Skeletal muscle cell (primary cell): ENCODE measurements at regions not wholly inside any gene's neighbourhood (a gene's known extent, or its start where the extent isn't known, plus 50 kb on each side); places are given as distances from the start of the nearest gene placed in this dataset.
"Not testable (repeated sequence)": the region's sequence is repeated elsewhere in the genome, so short reads cannot be mapped to it uniquely, and the experiment has no call there.

Experiments
- DNase-seq: peaks from one replicate; pipeline ENCODE4 v3.0.0-alpha.2; 2010; ENCODE audit warnings: low read depth
- H3K4me3 ChIP-seq: 2 replicates; pipeline ENCODE4 v1.5.1; 2011; ENCODE audit warnings: low read depth, mild to moderate bottlenecking, control low read depth, low read length, moderate library complexity

DNA sequence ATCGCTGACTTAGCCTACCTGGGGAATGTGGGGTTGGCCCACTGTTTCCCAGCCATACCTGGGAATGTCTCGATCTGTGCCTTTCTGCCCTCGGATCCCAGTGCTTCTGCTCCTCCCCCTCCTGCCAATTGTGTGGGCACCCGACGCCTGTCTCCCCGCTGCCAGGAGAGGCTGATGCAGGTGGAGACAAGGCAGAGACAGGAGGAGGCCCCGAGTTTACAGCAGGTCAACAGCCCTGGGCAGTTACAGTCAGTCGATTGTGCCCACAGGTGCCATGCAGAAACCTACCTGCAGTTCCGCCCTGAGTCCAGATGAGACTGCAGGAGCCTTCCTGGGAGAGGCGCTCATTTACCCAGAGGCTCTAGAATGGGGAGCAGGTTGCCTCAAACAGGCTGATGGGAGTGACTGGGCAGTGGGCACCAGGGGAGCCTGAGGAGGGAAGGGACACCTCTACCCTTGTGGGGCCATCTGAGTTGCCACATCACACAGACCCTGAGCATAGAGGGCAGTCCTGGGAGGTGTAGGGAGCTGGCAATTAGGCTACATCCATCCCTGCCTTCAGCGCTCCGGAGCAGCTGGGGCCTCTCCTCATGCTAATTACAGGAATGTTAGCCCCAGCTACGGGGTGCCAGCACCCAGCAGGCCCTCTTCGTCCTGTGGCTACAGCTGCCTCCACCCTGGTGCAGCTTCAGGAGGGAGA is 300.1 kb downstream of the NDUFA10 start:
- DNase-seq: no peak
- H3K4me3 ChIP-seq: no peak overlapping the region

DNA sequence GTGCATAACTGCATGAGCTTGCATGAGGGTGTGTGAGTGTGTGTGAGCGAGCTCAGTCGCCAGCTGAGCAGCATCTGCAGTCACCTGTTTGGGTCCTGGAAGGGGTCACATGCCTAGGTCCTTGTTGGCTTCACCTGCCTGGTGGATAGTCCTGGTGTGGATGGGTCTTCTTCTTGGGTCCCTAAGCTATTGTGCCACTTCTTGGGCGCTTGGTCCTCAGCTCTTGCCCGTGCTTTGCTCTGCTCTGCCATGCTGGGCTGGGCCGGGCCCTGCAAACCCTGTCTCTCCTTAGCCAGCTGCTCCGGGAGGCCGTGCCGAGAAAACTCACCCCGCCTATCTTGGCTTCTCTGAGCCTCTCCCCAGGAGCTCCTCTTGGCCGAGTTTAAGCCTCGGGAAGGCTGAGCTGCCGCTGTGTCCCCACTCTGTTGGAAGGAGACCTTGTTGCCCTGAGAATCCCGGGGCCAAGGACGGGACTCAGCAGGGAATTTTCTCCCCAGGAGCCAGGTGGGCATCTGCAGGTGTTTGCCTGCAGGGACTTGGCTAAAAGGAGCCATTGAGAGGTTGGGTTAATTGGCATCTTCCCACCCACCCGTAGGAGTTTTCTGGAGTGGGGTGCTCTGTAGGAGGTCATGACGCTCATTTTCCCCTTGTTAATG is 300.8 kb downstream of the NDUFA10 start:
- H3K4me3 ChIP-seq: no peak overlapping the region
- DNase-seq: no peak

DNA sequence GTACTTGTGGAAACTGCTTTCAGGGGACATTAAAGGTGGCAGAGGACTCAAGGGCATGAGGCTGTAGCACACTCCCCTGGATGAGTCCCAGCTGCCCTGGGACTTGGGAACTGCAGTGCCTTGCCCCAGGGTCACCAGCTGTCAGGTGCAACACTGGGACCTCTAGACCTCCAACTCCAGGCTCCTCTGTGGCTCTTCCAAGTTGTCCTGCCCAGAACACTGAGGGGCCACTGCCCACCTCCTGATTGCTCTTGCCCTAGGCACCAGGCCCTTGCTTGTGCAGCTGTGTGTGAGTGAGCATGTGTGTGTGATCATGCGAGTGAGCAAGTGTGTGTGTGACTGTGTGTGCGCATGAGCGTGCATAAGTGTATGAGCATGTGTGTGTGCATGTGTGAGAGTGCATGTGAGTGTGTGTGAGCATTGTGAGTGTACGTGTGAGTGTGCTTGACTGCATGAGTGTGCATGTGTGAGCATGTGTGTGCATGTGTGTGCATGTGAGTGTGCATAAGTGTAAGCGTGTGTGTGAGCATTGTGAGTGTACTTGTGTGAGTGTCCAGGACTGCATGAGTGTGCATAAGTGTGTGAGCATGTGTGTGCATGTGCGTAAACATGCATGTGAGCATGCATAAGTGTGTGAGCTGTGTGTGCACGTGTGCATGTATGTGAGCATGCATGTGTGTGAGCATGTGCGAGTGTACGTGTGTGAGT is 301.5 kb downstream of the NDUFA10 start:
- DNase-seq: no peak
- no peak overlapping the region for H3K4me3 ChIP-seq

DNA sequence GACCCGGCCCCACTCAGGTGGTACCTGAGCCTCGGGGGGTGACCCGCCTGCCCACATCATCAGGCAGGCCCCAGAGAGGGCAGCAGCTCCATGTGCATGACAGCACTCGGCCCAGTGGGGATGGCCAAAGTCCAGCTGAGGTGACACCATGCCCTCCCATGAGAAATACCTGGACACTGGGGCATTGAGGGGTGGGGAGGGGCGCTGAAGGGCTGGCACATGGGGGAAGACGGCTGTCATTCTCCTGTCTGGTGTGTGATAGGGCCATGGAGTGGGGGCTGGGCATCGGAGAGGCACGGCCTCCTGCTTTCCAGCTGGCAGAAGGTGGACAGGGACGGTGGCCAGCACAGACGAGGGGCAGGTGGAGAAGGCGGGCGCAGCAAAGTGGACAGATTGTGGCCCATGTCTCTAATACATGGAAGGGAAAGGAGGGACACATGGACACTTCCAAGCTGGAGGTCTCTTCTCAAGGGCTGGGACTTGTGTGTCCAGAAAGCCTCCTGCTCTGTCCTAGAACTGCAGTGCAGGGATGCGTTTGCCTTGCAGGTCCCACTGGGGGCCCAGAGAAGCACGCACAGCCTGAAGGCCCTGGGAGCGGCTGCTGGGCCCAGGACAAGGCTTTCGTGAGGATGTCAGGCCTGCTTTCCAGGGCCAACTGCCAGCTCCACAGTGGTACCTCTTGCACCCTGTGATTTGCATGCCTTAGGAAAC is 302.2 kb downstream of the NDUFA10 start:
- no peak for DNase-seq
- H3K4me3 ChIP-seq: no peak overlapping the region

DNA sequence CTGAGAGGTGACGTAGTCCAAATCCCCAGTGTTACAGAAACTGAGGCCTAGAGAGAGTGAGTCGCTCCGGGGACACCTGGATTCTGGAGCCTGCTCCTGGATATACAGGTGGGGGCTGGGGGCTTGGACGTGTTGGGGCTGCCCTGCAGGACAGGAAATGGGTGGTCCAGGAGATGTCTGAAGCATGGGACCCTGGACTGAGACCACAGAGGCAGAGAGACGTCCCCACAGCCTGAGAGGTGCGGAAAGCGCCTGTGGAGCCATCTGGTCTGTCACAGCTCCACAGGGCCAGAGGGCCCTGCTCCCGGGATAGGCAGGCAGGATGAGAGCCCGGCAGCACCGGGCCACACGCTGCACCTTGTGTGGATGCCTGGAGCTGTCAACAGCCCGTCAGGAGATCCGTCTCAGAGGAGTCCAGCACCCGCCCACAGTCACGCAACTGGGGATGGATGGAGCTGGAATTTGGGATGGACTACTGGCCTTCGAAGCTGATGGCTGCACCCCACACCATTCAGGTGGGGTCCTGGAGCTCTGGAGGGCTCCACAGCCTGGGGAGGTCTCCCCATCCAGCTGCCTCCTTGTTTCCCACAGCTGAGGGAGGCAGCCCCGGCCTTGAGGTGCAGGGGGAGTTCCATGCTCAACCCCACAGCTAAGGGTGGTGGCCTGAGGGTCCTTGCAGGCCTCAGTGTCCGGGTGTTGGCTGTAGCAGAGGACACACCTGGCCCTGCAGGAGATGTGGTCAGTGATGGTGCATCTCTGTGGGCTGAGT is 303.0 kb downstream of the NDUFA10 start:
- DNase-seq: no peak

DNA sequence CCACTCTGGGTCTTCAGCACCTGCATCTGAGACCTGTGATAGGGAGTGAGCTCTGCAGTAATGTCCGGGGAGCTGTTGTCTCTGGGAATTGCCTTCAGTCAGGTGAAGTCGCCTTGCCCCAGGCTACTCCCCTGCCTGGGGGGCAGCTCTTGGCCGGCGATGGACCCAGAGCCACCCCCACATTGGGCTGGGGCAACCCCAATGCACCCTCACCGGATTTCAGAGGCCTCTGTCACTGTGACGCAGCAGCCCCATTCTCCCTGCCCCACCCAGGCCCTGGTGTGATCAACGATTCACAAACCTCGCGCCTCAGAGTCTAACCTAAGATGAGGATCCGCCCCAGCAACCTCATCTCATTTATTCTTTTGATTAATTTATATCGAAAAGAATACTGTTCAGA is 303.6 kb downstream of the NDUFA10 start:
- H3K4me3 ChIP-seq: no peak overlapping the region
- DNase-seq: no peak

More for the DNA sequence above, 303.0 kb downstream of the NDUFA10 start:
- no peak overlapping the region for H3K4me3 ChIP-seq

DNA sequence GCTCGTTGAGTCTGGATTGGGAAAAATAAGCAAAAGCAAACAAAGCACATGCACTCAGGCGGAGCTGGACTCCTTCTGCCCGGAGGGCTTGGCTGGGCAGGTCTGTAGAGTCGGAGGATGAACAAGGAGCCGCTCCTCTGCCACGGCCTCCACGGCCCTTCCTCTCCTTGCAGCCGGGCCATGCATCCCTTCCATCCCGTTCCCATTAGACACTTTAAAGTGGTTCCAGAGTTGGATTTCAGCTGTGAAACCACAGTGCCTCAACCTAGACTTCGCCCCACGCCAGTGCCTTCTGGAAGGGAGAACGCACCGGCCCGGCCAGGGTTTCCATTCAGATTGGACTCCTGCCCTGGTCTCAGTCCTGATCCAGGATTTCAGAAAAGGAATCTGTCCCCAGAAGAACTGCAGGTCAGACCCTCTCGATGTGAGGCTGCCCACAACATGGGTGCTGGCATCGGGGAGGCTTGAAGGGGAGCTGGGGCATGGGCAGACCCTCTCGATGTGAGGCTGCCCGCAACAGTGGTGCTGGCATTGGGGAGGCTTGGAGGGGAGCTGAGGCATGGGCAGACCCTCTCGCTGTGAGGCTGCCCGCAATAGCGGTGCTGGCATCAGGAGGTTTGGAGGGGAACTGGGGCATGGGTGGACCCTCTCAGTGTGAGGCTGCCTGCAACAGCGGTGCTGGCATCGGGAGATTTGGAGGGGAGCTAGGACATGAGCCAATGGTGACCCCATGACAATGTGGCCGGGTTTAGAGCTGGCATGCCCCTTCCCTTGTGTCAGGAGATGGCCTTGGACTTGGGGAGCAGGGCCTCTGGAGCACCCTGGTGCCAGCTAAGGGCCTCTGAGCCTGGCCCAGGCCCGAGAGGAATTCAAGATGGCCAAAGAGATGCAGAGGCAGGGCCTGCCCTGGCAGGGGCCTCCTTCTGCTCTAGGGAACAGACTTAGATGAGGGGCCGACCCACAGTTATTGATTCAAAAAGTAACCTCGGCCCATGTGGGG is 304.5 kb downstream of the NDUFA10 start:
- no peak for DNase-seq
- H3K4me3 ChIP-seq: no peak overlapping the region

DNA sequence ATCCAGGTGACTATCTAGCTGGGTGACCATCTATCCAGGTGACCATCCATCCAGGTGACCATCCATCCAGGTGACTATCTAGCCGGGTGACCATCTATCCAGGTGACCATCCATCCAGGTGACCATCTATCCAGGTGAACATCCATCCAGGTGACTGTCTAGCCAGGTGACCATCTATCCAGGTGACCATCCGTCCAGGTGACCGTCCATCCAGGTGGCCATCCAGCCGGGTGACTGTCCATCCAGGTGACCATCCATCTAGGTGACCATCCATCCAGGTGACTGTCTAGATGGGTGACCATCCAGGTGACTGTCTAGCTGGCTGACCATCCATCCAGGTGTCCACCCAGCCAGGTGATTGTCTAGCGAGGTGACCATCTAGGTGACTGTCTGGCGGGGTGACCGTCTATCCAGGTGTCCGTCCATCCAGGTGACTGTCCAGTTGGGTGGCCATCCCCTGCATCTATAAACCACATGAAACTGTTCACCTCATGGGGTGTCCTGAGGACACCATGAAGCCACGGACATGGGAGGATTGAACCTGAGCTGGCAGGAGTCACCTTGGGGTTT is 305.3 kb downstream of the NDUFA10 start:
- DNase-seq: no peak
- no peak overlapping the region for H3K4me3 ChIP-seq

DNA sequence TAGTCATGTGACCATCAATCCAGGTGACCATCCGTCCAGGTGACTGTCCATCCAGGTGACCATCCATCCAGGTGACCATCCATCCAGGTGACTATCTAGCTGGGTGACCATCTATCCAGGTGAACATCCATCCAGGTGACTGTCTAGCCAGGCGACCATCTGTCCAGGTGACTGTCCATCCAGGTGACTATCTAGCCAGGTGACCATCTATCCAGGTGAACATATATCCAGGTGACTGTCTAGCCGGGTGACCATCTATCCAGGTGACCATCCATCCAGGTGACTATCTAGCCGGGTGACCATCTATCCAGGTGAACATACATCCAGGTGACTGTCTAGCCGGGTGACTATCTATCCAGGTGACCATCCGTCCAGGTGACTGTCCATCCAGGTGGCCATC is 306.2 kb downstream of the NDUFA10 start:
- DNase-seq: not testable (repeated sequence)

DNA sequence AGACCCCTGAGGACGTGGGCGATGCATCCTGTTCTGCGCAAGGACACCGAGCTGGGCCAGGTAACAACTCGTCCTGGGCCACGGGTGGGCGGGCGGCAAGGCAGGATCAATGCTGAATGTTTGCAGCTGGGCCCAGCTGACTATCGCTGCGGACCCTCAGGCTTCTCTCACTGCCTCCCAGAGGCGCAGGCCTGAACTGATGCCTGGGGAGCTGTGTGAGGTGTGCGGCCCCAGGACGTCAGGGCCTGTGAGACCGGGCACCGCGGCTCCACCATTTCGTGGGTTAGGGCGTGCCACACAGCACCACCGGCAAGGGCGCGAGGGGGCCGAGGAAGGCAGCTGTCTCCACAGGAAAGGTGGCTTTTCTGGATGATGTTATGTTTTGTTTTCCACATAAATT is 307.4 kb downstream of the NDUFA10 start:
- H3K4me3 ChIP-seq: no peak overlapping the region
- no peak for DNase-seq

More for the DNA sequence above, 306.2 kb downstream of the NDUFA10 start:
- H3K4me3 ChIP-seq: not testable (repeated sequence)

DNA sequence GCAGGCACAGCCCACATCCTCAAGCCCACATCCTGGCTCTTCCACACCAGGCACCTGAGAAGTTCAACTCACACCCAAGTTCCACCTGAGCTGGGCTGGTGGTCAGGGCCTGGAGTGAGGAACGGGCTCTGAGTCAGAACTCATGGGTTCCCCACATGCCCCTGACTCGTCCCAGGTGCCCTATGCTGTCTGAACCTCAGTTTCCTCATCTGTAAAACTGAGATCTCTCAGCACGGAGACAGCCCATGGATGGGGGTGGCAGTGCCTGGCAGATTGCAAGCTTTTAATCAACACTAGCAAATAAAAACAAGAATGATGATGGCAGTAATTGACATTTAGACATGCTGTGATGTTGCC is 307.8 kb downstream of the NDUFA10 start:
- DNase-seq: no peak
- no peak overlapping the region for H3K4me3 ChIP-seq

DNA sequence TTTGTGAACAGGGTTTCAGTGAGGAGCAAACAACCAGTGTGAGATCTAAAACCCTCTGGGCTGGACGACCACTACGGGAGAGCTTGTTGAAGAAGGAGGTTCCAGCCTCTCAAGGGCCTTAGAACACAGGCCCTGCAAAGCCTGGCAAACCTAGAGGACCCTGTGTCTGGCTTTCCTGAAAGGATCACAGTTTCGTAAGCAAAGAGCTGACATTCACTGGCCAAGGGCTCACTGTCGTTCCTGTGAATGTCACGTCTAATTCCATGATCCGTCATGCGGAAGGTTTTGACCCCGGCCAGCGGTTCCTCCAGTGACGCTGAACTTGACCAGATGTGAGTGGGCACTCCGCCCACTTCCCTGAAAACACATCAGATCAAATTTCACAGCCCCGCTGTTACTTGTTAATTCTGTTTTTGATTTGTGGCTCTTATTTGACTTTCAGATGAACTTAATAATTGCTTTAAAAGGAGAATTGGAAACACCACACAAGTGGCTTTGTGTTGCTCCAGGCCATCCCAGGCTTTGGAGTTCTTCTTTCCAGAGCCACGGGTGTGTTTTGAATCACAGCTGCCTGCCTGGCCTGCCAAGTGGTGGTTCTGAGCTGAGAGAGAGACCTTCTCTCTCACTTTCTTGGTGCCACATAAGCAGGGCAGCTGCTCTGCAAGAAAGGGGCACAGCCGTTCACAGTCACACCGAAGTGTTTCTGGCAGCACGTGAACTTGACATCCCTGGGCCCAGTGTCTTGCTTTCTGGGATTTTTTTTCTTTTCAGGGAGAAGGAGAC is 308.4 kb downstream of the NDUFA10 start:
- H3K4me3 ChIP-seq: no peak overlapping the region
- DNase-seq: no peak

DNA sequence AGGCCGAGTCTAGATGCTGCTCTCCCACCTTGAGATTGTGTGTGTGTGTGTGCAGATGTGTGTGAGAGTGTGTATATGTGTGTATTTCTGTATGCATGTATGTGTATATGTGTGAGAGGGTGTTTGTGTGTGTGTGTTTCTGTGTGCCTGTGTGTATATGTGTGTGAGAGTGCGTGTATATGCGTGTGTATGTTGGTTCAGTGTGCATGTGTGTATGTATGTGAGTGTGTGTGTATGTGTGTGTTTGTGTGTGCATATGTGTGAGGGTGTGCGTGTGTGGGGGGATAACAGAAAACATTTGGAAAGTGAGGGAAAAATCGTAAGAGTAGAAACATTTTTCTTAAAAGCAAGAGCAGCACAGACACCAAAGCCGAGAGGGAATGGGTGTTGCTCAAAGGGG is 309.1 kb downstream of the NDUFA10 start:
- no peak for DNase-seq
- no peak overlapping the region for H3K4me3 ChIP-seq

DNA sequence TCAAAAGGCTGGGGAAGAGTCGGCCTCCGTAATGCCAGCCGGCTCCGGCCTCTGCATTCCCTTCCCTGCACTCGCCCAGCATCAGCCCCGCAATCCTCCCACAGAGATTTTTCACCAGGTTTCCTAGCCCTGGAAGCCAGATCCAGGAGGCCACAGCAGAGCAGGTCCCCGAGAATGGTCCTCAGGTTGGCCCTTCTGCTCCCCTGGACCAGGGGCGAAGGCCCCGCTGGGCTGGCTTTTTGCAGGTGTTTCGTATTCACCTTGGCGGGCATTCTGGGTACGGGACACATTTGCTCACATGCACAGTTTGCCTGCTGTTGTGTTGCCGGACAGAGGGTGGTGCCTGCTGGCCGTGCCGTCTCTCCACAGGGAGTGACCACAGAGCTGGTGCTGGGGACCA is 309.5 kb downstream of the NDUFA10 start:
- DNase-seq: no peak
- H3K4me3 ChIP-seq: no peak overlapping the region

DNA sequence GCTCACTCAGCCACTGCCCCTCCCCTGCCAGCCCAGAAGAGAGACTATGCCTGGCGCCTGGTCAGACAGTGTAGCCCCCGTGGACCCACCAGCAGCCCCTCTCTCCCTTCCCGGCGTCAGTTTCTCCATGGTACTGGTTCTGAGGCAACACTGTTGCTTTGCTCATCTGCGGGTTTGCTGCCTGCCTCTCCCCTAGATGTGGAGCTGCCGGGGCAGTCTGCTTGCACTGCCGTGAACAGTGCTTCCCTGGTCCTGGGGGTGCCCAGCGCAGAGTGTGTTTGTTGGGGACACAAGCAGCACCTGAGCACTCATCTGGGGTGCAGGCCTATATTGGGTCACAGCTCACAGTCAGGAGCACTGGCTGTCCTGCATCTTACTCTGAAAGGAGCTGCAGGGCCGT is 309.9 kb downstream of the NDUFA10 start:
- H3K4me3 ChIP-seq: no peak overlapping the region
- DNase-seq: no peak

DNA sequence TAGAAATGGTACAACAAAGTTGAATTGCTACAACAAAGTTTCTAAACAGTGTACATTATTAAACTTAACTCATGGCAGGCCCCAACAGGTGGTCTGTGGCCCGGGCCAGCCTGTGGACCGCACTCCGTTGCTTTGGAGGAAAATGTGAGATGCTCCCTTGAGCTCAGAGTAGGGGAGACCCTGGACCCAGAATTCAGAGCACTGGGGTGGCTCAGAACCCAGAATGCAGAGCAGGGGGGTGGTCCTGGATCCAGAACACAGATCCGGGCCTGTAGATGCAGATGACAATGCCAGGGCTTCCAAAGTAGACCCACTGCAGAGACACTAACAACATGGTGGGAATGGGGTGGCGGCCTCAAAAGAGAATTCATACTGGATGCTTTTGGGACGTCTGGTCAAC is 311.0 kb downstream of the NDUFA10 start:
- no peak overlapping the region for H3K4me3 ChIP-seq
- no peak for DNase-seq

DNA sequence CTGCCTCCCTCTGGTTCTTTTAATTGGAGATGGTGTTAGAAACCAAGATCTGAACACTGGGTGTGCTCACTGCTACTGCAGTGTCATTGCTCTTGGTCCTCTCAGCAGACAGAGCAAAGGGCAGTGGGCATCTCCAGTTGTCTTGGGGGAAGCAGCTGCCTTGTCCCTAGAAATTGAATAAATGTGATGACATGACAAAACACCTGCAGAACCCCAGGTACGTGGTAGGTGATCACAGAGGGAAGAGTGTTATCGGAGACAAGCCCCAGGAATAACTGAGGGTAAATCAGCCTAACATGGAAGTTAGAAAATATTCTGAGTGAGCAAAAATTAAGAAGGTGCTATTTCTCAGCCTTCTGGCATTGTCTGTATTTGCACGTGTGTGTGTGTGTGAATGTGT is 311.9 kb upstream of the HDAC4 start:
- no peak overlapping the region for H3K4me3 ChIP-seq
- no peak for DNase-seq
